K562 (cell line): ENCODE measurements at regions not wholly inside any gene's neighbourhood (a gene's known extent, or its start where the extent isn't known, plus 50 kb on each side); places are given as distances from the start of the nearest gene placed in this dataset.

Experiments
- ATAC-seq: fragments of 200-7000 bp; cut with Tn5 transposase; 3 replicates; pipeline ENCODE4 v1.9.1; 2020; ENCODE audit warnings: moderate library complexity
- BruUV-seq: library from RNA; stranded (reverse); fragments of 400-500 nt; replicated peaks from 2 replicates; lab custom pipeline; 2021; lab: Mats Ljungman, UMichigan
- CTCF ChIA-PET: fragments of 300-600 bp; formaldehyde crosslinking; extraction: SDS; loops from one replicate; lab custom pipeline; 2021; ENCODE audit warnings: low intra/inter-chr PET ratio; lab: Yijun Ruan, JAX
- POLR2A ChIA-PET: fragments of 300-600, 350-650 bp; sonication (Branson Sonifier 250); formaldehyde crosslinking; extraction: SDS; loops from one replicate; lab custom pipeline; 2021; ENCODE audit warnings: antibody characterized with exemption, inconsistent platforms; lab: Yijun Ruan, JAX
- DNase-seq, 4 experiments: peaks; one replicate each; pipeline versions ENCODE4 v3.0.0 to v3.0.0-alpha.2; 2011 to 2018; ENCODE audit warnings: low spot score in 3 of 4, mixed read lengths in 3 of 4; ENCODE audit errors: extremely low read depth in 1 of 4
- FAIRE-seq: peaks from 2 replicates; lab custom pipeline; 2011; peaks lifted over from hg19 to GRCh38; lab: Jason Lieb, UNC
- H2AFZ ChIP-seq: 2 replicates; pipeline ENCODE4 v1.6.0; 2011; ENCODE audit warnings: low read depth, low read length, control low read depth, inconsistent platforms
- H3K27ac ChIP-seq: fragments of 200-600 bp; 3 replicates; pipeline ENCODE4 v1.8.0; 2011; ENCODE audit warnings: low read depth, mild to moderate bottlenecking, control low read depth, inconsistent platforms, low read length, moderate library complexity, mixed read lengths; ENCODE audit errors: extremely low read depth
- H3K27me3 ChIP-seq, 2 experiments: fragments of 300-600 bp in 1 of 2; 2 replicates in 1 of 2; 3 replicates in 1 of 2; pipeline versions ENCODE4 v1.6.0 to v1.8.0; 2011; ENCODE audit warnings: inconsistent platforms in 2 of 2, low read length in 2 of 2, mild to moderate bottlenecking in 1 of 2, mixed read lengths in 1 of 2, moderate library complexity in 1 of 2; ENCODE audit not compliant: control insufficient read depth in 2 of 2, insufficient read depth in 2 of 2
- H3K36me3 ChIP-seq: fragments of 300-600 bp; 3 replicates; pipeline ENCODE4 v1.8.0; 2011; ENCODE audit warnings: mild to moderate bottlenecking, low read length, inconsistent platforms; ENCODE audit not compliant: control insufficient read depth, insufficient read depth
- H3K4me1 ChIP-seq, 2 experiments: fragments of 200-600 bp in 1 of 2; replicated peaks in 1 of 2; 2 replicates in 1 of 2; 3 replicates in 1 of 2; pipeline versions ENCODE4 v1.5.1 to v1.8.0; 2011; ENCODE audit warnings: inconsistent platforms in 2 of 2, low read length in 2 of 2, mild to moderate bottlenecking in 1 of 2, mixed read lengths in 1 of 2, moderate library complexity in 1 of 2; ENCODE audit not compliant: control insufficient read depth in 2 of 2, insufficient read depth in 2 of 2
- H3K4me2 ChIP-seq: 2 replicates; pipeline ENCODE4 v1.6.1; 2011; ENCODE audit warnings: low read length, control low read depth, inconsistent platforms, mixed read lengths; ENCODE audit not compliant: insufficient read depth
- H3K4me3 ChIP-seq: fragments of 200-600 bp; sonication (generic), shearing (Covaris generic); 2 replicates; pipeline ENCODE4 v1.5.1; 2016; ENCODE audit warnings: control low read depth, inconsistent platforms
- H3K79me2 ChIP-seq: fragments of 200-600 bp; 3 replicates; pipeline ENCODE4 v1.8.0; 2011; ENCODE audit warnings: low read length, inconsistent platforms; ENCODE audit not compliant: control insufficient read depth, insufficient read depth
- H3K9ac ChIP-seq, 2 experiments: 2 replicates each; pipeline versions ENCODE4 v1.6.0 to v1.6.1; 2011; ENCODE audit warnings: low read depth in 2 of 2, low read length in 2 of 2, control low read depth in 1 of 2, inconsistent platforms in 1 of 2, mild to moderate bottlenecking in 1 of 2, mixed read lengths in 1 of 2; ENCODE audit not compliant: insufficient read depth in 1 of 2
- H3K9me1 ChIP-seq: one replicate; pipeline ENCODE4 v1.6.0; 2011; ENCODE audit warnings: inconsistent platforms, mild to moderate bottlenecking, low read length, moderate library complexity; ENCODE audit not compliant: control insufficient read depth, insufficient read depth
- H3K9me3 ChIP-seq: replicated peaks from 2 replicates; pipeline ENCODE4 v1.5.1; 2011; ENCODE audit warnings: low read depth, low read length, inconsistent platforms; ENCODE audit not compliant: control insufficient read depth, insufficient read depth
- H4K20me1 ChIP-seq: replicated peaks from 2 replicates; pipeline ENCODE4 v1.6.1; 2011; ENCODE audit warnings: low read length, inconsistent platforms, mixed read lengths; ENCODE audit not compliant: control insufficient read depth, insufficient read depth
- CREB1 ChIP-seq, 2 experiments: sonication (generic) in 1 of 2; formaldehyde crosslinking in 1 of 2; IDR thresholded peaks; 2 replicates each; pipeline versions ENCODE4 v1.6.1 to v1.8.0; 2012 to 2022; ENCODE audit warnings: inconsistent platforms in 1 of 2, mild to moderate bottlenecking in 1 of 2, missing genetic modification reagents in 1 of 2, moderate library complexity in 1 of 2
- FOXA1 ChIP-seq: fragments of 450-650 bp; IDR thresholded peaks from 2 replicates; pipeline ENCODE4 v1.6.1; 2016; ENCODE audit warnings: mild to moderate bottlenecking, borderline replicate concordance
- HNRNPL ChIP-seq: fragments of 200-400 bp; formaldehyde crosslinking; IDR thresholded peaks from 2 replicates; pipeline ENCODE4 v1.6.1; 2017; ENCODE audit warnings: low read depth, mild to moderate bottlenecking, low read length
- JUND ChIP-seq, 2 experiments: IDR thresholded peaks; 2 replicates in 1 of 2; 3 replicates in 1 of 2; pipeline ENCODE4 v1.6.1; 2011; ENCODE audit warnings: borderline replicate concordance in 2 of 2, low read depth in 2 of 2, low read length in 2 of 2, improper control_type of control experiment in 1 of 2, missing biosample characterization in 1 of 2, missing genetic modification characterization in 1 of 2, missing genetic modification reagents in 1 of 2
- L3MBTL2 ChIP-seq: fragments of 450-650 bp; IDR thresholded peaks from 2 replicates; pipeline ENCODE4 v1.6.1; 2016; ENCODE audit warnings: mild to moderate bottlenecking, moderate library complexity
- PHB ChIP-seq: fragments of 250-450 bp; sonication (Bioruptor Pico); IDR thresholded peaks from 2 replicates; pipeline ENCODE4 v1.5.0; 2021
- RBM17 ChIP-seq: fragments of 200-400 bp; formaldehyde crosslinking; IDR thresholded peaks from 2 replicates; pipeline ENCODE4 v1.6.1; 2017; ENCODE audit warnings: low read depth, mild to moderate bottlenecking, low read length, borderline replicate concordance
- SRSF9 ChIP-seq: fragments of 200-400 bp; formaldehyde crosslinking; IDR thresholded peaks from 2 replicates; pipeline ENCODE4 v1.6.1; 2017; ENCODE audit warnings: low read depth, low read length, borderline replicate concordance
- TFAP4 ChIP-seq: sonication (generic); formaldehyde crosslinking; IDR thresholded peaks from 2 replicates; pipeline ENCODE4 v1.8.0; 2022; ENCODE audit warnings: missing genetic modification reagents, mild to moderate bottlenecking, moderate library complexity, borderline replicate concordance
- THRAP3 ChIP-seq: fragments of 450-650 bp; IDR thresholded peaks from 2 replicates; pipeline ENCODE4 v1.6.1; 2016; ENCODE audit warnings: mild to moderate bottlenecking, inconsistent platforms, borderline replicate concordance
- ZC3H8 ChIP-seq: fragments of 450-650 bp; IDR thresholded peaks from 2 replicates; pipeline ENCODE4 v1.6.1; 2017
- ZNF41 ChIP-seq: fragments of 250-450 bp; sonication (Bioruptor Pico); conservative IDR thresholded peaks from 2 replicates; pipeline ENCODE4 v1.4.0; 2020; ENCODE audit warnings: mild to moderate bottlenecking
- ZNF507 ChIP-seq: conservative IDR thresholded peaks from 2 replicates; pipeline ENCODE4 v1.6.1; 2017; ENCODE audit warnings: missing genetic modification characterization, missing compliant biosample characterization
- WGBS: fragments of 100-300 bp; shearing (Covaris generic); methylation state at CpG from one replicate; pipeline ENCODE4 v1.1.6; 2016; ENCODE audit warnings: low coverage, mixed read lengths; ENCODE audit not compliant: insufficient coverage; ENCODE audit errors: missing lambda C conversion rate; 5-methylcytosine and 5-hydroxymethylcytosine counted together
- in situ Hi-C: fragments of 300-500 bp; cut with MboI; formaldehyde crosslinking; loops from 4 replicates; pipeline ENCODE4 v1.15.0; 2018; ENCODE audit warnings: inconsistent platforms, mixed read lengths
- intact Hi-C: fragments of 100-400 bp; cut with micrococcal nuclease; formaldehyde crosslinking; loops from 2 replicates; pipeline ENCODE4 v1.14.2; 2022

GRCh38 chr18:69143084-69143483 is 257.6 kb upstream of the DOK6 start:
- CTCF ChIA-PET: no interaction called here
- ATAC-seq (no peak), DNase-seq (no peak), FAIRE-seq (no peak)
- no peaks in the 10 kb centered on the region for H3K9me3 ChIP-seq
- no peak overlapping the region for H3K9ac ChIP-seq
- H2AFZ ChIP-seq: no peak overlapping the region
- WGBS: 0% methylated on average over 2 of the region's 2 CpGs
- TF ChIP-seq RBM17 (no peak), JUND (IDR thresholded peaks at IDR 0.05; ENCODE audit: borderline replicate concordance, low read depth, low read length) (no peak), JUND (tag; IDR thresholded peaks at IDR 0.05; ENCODE audit: borderline replicate concordance, low read depth, low read length) (no peak), ZC3H8 (no peak), CREB1 (IDR thresholded peaks at IDR 0.05) (no peak), CREB1 (CRISPR knock-in tag; IDR thresholded peaks at IDR 0.05) (no peak), SRSF9 (no peak), ZNF41 (no peak), HNRNPL (no peak), ZNF507 (tag) (no peak), PHB (CRISPR knock-in tag) (no peak), FOXA1 (no peak), L3MBTL2 (no peak), THRAP3 (no peak), TFAP4 (no peak)
- no peak overlapping the region for H3K4me2 ChIP-seq
- intact Hi-C loops (no loop called here), in situ Hi-C loops (no loop called here)
- no peak overlapping the region for H3K27ac ChIP-seq
- no peaks in the 10 kb centered on the region for H3K36me3 ChIP-seq
- no peaks in the 10 kb centered on the region for H3K4me1 ChIP-seq
- H3K9me1 ChIP-seq: no peaks in the 10 kb centered on the region
- POLR2A ChIA-PET: no interaction called here
- H3K4me3 ChIP-seq: no peak overlapping the region
- no TSS peak for BruUV-seq
- no peaks in the 10 kb centered on the region for H3K79me2 ChIP-seq
- no peaks in the 10 kb centered on the region for H3K27me3 ChIP-seq
- H4K20me1 ChIP-seq: no peaks in the 10 kb centered on the region
